IMR-90 (cell line): ENCODE measurements at regions not wholly inside any gene's neighbourhood (a gene's known extent, or its start where the extent isn't known, plus 50 kb on each side); places are given as distances from the start of the nearest gene placed in this dataset.

Source experiments
- ATAC-seq: fragments of 200-7000 bp; cut with Tn5 transposase; 2 replicates; pipeline ENCODE4 v1.9.1; 2020; ENCODE audit warnings: low read depth, mild to moderate bottlenecking, moderate library complexity
- BruUV-seq: library from RNA; stranded (reverse); fragments of 400-500 nt; replicated peaks from 2 replicates; lab custom pipeline; 2021; lab: Mats Ljungman, UMichigan
- CTCF ChIA-PET: fragments of 300-600 bp; formaldehyde crosslinking; extraction: SDS; loops from one replicate; lab custom pipeline; 2021; ENCODE audit warnings: antibody characterized with exemption; lab: Yijun Ruan, JAX
- POLR2A ChIA-PET: fragments of 300-600 bp; sonication (Branson Sonifier 250); formaldehyde crosslinking; loops from one replicate; lab custom pipeline; 2022; ENCODE audit warnings: antibody characterized with exemption; ENCODE audit not compliant: unreplicated experiment; lab: Charles Lee
- DNase-seq: peaks from one replicate; pipeline ENCODE4 v3.0.0; 2013
- H2AFZ ChIP-seq: replicated peaks from 2 replicates; pipeline ENCODE3; 2013; ENCODE audit warnings: low read length, mild to moderate bottlenecking; ENCODE audit not compliant: poor library complexity
- H2AK5ac ChIP-seq: 2 replicates; pipeline ENCODE4 v1.6.1; 2013; ENCODE audit warnings: low read depth, low read length, inconsistent platforms
- H2AK9ac ChIP-seq: replicated peaks from 2 replicates; pipeline ENCODE3; 2013; ENCODE audit warnings: mild to moderate bottlenecking, low read depth, low read length, moderate library complexity; ENCODE audit not compliant: poor library complexity
- H2BK120ac ChIP-seq: 2 replicates; pipeline ENCODE4 v1.6.1; 2013; ENCODE audit warnings: low read depth, low read length, inconsistent platforms
- H2BK15ac ChIP-seq: 3 replicates; pipeline ENCODE4 v1.6.1; 2013; ENCODE audit warnings: low read depth, low read length, inconsistent platforms
- H2BK20ac ChIP-seq: 2 replicates; pipeline ENCODE4 v1.6.1; 2013; ENCODE audit warnings: low read depth, mild to moderate bottlenecking, inconsistent platforms, low read length, moderate library complexity
- H2BK5ac ChIP-seq: 2 replicates; pipeline ENCODE4 v1.6.1; 2013; ENCODE audit warnings: mild to moderate bottlenecking, low read depth, low read length, inconsistent platforms; ENCODE audit not compliant: poor library complexity, severe bottlenecking
- H3K14ac ChIP-seq: replicated peaks from 2 replicates; pipeline ENCODE4 v1.6.1; 2013; ENCODE audit warnings: low read depth, low read length, inconsistent platforms
- H3K18ac ChIP-seq: 2 replicates; pipeline ENCODE4 v1.6.1; 2013; ENCODE audit warnings: low read depth, low read length, control low read depth
- H3K23ac ChIP-seq: 2 replicates; pipeline ENCODE4 v1.6.1; 2013; ENCODE audit warnings: low read depth, low read length, inconsistent platforms
- H3K27ac ChIP-seq: 2 replicates; pipeline ENCODE4 v1.5.1; 2013; ENCODE audit warnings: mild to moderate bottlenecking, control low read depth, low read length; ENCODE audit not compliant: insufficient read depth
- H3K27me3 ChIP-seq: 2 replicates; pipeline ENCODE4 v1.6.1; 2013; ENCODE audit warnings: low read length; ENCODE audit not compliant: control insufficient read depth, insufficient read depth
- H3K36me3 ChIP-seq: 2 replicates; pipeline ENCODE4 v1.6.1; 2013; ENCODE audit warnings: low read length, mixed read lengths; ENCODE audit not compliant: control insufficient read depth, insufficient read depth
- H3K4ac ChIP-seq: 2 replicates; pipeline ENCODE4 v1.6.1; 2013; ENCODE audit warnings: low read depth, low read length, inconsistent platforms
- H3K4me1 ChIP-seq: 2 replicates; pipeline ENCODE4 v1.6.1; 2013; ENCODE audit warnings: low read length, mixed read lengths; ENCODE audit not compliant: control insufficient read depth, insufficient read depth
- H3K4me2 ChIP-seq: 2 replicates; pipeline ENCODE4 v1.6.1; 2013; ENCODE audit warnings: low read depth, mild to moderate bottlenecking, control low read depth, low read length, moderate library complexity
- H3K4me3 ChIP-seq: 2 replicates; pipeline ENCODE4 v1.5.1; 2013; ENCODE audit warnings: low read depth, mild to moderate bottlenecking, control low read depth, low read length, moderate library complexity; ENCODE audit not compliant: insufficient read depth
- H3K56ac ChIP-seq: 2 replicates; pipeline ENCODE4 v1.6.1; 2013; ENCODE audit warnings: low read length, inconsistent platforms; ENCODE audit not compliant: insufficient read depth; ENCODE audit errors: extremely low read depth
- H3K79me1 ChIP-seq, 2 experiments: 2 replicates each; pipeline ENCODE4 v1.6.1; 2013; ENCODE audit warnings: low read length in 2 of 2, inconsistent platforms in 1 of 2, low read depth in 1 of 2
- H3K9ac ChIP-seq: 2 replicates; pipeline ENCODE4 v1.6.1; 2013; ENCODE audit warnings: low read depth, low read length, control low read depth
- H3K9me1 ChIP-seq: 2 replicates; pipeline ENCODE4 v1.6.1; 2013; ENCODE audit warnings: low read length, inconsistent platforms; ENCODE audit not compliant: insufficient read depth
- H3K9me3 ChIP-seq: 2 replicates; pipeline ENCODE4 v1.6.1; 2013; ENCODE audit warnings: low read length; ENCODE audit not compliant: control insufficient read depth, insufficient read depth
- H4K20me1 ChIP-seq: 2 replicates; pipeline ENCODE4 v1.6.1; 2013; ENCODE audit warnings: low read length, inconsistent platforms; ENCODE audit not compliant: insufficient read depth
- H4K5ac ChIP-seq: 2 replicates; pipeline ENCODE4 v1.6.1; 2013; ENCODE audit warnings: mild to moderate bottlenecking, low read depth, low read length, control low read depth
- H4K8ac ChIP-seq, 2 experiments: 2 replicates each; pipeline ENCODE4 v1.6.1; 2013; ENCODE audit warnings: low read depth in 2 of 2, low read length in 2 of 2, control low read depth in 1 of 2, inconsistent platforms in 1 of 2
- H4K91ac ChIP-seq: 2 replicates; pipeline ENCODE4 v1.6.1; 2013; ENCODE audit warnings: low read depth, low read length, inconsistent platforms; ENCODE audit not compliant: insufficient read depth
- BHLHE40 ChIP-seq: fragments of 150-350 bp; IDR thresholded peaks from 2 replicates; pipeline ENCODE4 v1.6.1; 2016; ENCODE audit warnings: mild to moderate bottlenecking, low read depth, low read length
- CEBPB ChIP-seq: IDR thresholded peaks from 2 replicates; pipeline ENCODE4 v1.6.1; 2012; ENCODE audit warnings: low read depth, low read length, improper control_type of control experiment
- CHD1 ChIP-seq: IDR thresholded peaks from 2 replicates; pipeline ENCODE4 v1.6.1; 2012; ENCODE audit warnings: low read depth, low read length, improper control_type of control experiment
- CTCF ChIP-seq: conservative IDR thresholded peaks from 2 replicates; pipeline ENCODE4 v1.5.1; 2012; ENCODE audit warnings: mild to moderate bottlenecking, low read depth, low read length, improper control_type of control experiment
- ELK1 ChIP-seq: fragments of 150-350 bp; IDR thresholded peaks from 2 replicates; pipeline ENCODE4 v1.6.1; 2016; ENCODE audit warnings: low read depth, mild to moderate bottlenecking, low read length, moderate library complexity, borderline replicate concordance
- FOS ChIP-seq: fragments of 150-350 bp; IDR thresholded peaks from 2 replicates; pipeline ENCODE4 v1.6.1; 2016; ENCODE audit warnings: low read depth, low read length
- MAFK ChIP-seq: IDR thresholded peaks from 2 replicates; pipeline ENCODE4 v1.6.1; 2012; ENCODE audit warnings: low read depth, low read length, improper control_type of control experiment
- MAZ ChIP-seq: IDR thresholded peaks from 2 replicates; pipeline ENCODE4 v1.6.1; 2012; ENCODE audit warnings: low read depth, mild to moderate bottlenecking, low read length, improper control_type of control experiment, moderate library complexity, borderline replicate concordance
- MXI1 ChIP-seq: IDR thresholded peaks from 2 replicates; pipeline ENCODE4 v1.6.1; 2012; ENCODE audit warnings: low read depth, mild to moderate bottlenecking, low read length, moderate library complexity, borderline replicate concordance
- NFE2L2 ChIP-seq: fragments of 150-350 bp; IDR thresholded peaks from 2 replicates; pipeline ENCODE4 v1.6.1; 2016; ENCODE audit warnings: low read depth, mild to moderate bottlenecking, low read length
- POLR2A ChIP-seq: IDR thresholded peaks from 2 replicates; pipeline ENCODE4 v1.6.1; 2012; ENCODE audit warnings: mild to moderate bottlenecking, low read depth, low read length
- RAD21 ChIP-seq: IDR thresholded peaks from 2 replicates; pipeline ENCODE4 v1.6.1; 2012; ENCODE audit warnings: low read length, improper control_type of control experiment
- RCOR1 ChIP-seq: IDR thresholded peaks from 2 replicates; pipeline ENCODE4 v1.6.1; 2012; ENCODE audit warnings: mild to moderate bottlenecking, low read length, improper control_type of control experiment; ENCODE audit not compliant: insufficient replicate concordance
- RFX5 ChIP-seq: IDR thresholded peaks from 2 replicates; pipeline ENCODE4 v1.8.0; 2012; ENCODE audit warnings: low read depth, mild to moderate bottlenecking, low read length, moderate library complexity
- SMC3 ChIP-seq: fragments of 150-350 bp; IDR thresholded peaks from 2 replicates; pipeline ENCODE4 v1.6.1; 2016; ENCODE audit warnings: low read depth, mild to moderate bottlenecking, antibody characterized with exemption, low read length, moderate library complexity
- USF2 ChIP-seq: fragments of 150-350 bp; IDR thresholded peaks from 2 replicates; pipeline ENCODE4 v1.6.1; 2017; ENCODE audit warnings: mild to moderate bottlenecking, antibody characterized with exemption, low read length, low read depth
- WGBS, 2 experiments: methylation state at CpG; one replicate each; pipeline versions ENCODE4 v1.1.5 to v1.1.7; 2013; ENCODE audit warnings: missing lambda C conversion rate in 2 of 2; ENCODE audit not compliant: insufficient read length in 1 of 2; ENCODE audit errors: extremely low coverage in 2 of 2; 5-methylcytosine and 5-hydroxymethylcytosine counted together
- dilution Hi-C: fragments of 300-500 bp; cut with HindIII; formaldehyde crosslinking; loops from one replicate; pipeline ENCODE4 v1.14.3; 2018; ENCODE audit warnings: low sequenced_read_pairs; ENCODE audit not compliant: unreplicated experiment
- in situ Hi-C: fragments of 300-500 bp; cut with MboI; formaldehyde crosslinking; loops from 3 replicates; pipeline ENCODE4 v1.14.3; 2019; ENCODE audit warnings: low sequenced_read_pairs, inconsistent platforms, mixed read lengths
- intact Hi-C: fragments of 100-400 bp; cut with micrococcal nuclease; formaldehyde crosslinking; loops from 2 replicates; pipeline ENCODE4 v1.10.0; 2022

- CTCF ChIA-PET = no interaction called here
These were observed 250.3 kb upstream of the IGF1R start for GRCh38 chr15:98398056-98398455.

More at GRCh38 chr15:98398056-98398455, 250.3 kb upstream of the IGF1R start:
- no peak overlapping the region for H3K4me2 ChIP-seq
- TF ChIP-seq RFX5 (no peak), USF2 (no peak), MAZ (no peak), BHLHE40 (no peak), FOS (no peak), SMC3 (no peak), POLR2A (no peak), RCOR1 (no peak), CEBPB (no peak), MAFK (no peak), NFE2L2 (no peak), RAD21 (no peak), CTCF (no peak), CHD1 (no peak), MXI1 (no peak), ELK1 (no peak)
- H4K8ac ChIP-seq = no peak overlapping the region
- H2AFZ ChIP-seq = no peak overlapping the region
- H4K20me1 ChIP-seq = no peaks in the 10 kb centered on the region
- in situ Hi-C loops (no loop called here), intact Hi-C loops (no loop called here), dilution Hi-C loops (no loop called here)
- H3K9me3 ChIP-seq = no peaks in the 10 kb centered on the region
- H3K27ac ChIP-seq = no peak overlapping the region
- no peak overlapping the region for H2BK20ac ChIP-seq
- H3K4me3 ChIP-seq = no peak overlapping the region
- H3K27me3 ChIP-seq = no peaks in the 10 kb centered on the region
- H2AK9ac ChIP-seq = no peak overlapping the region
- no peak overlapping the region for H2BK15ac ChIP-seq
- H3K4me1 ChIP-seq = no peaks in the 10 kb centered on the region
- no peaks in the 10 kb centered on the region for H3K36me3 ChIP-seq
- no peaks in the 10 kb centered on the region for H3K79me1 ChIP-seq
- H3K9ac ChIP-seq = no peak overlapping the region
- POLR2A ChIA-PET = no interaction called here
- ATAC-seq (no peak), DNase-seq (no peak)
- no peak overlapping the region for H3K23ac ChIP-seq
- WGBS, 2 experiments = no CpG with 5 or more reads among the region's 4 CpGs
- BruUV-seq = no TSS peak
- no peak overlapping the region for H2AK5ac ChIP-seq
- H3K4ac ChIP-seq = no peak overlapping the region
- no peak overlapping the region for H3K56ac ChIP-seq
- no peak overlapping the region for H2BK5ac ChIP-seq
- H3K18ac ChIP-seq = no peak overlapping the region
- H3K14ac ChIP-seq = no peak overlapping the region
- H2BK120ac ChIP-seq = no peak overlapping the region
- no peak overlapping the region for H4K5ac ChIP-seq
- no peaks in the 10 kb centered on the region for H3K9me1 ChIP-seq
- no peak overlapping the region for H4K91ac ChIP-seq
